H9 (cell line): ENCODE measurements at regions not wholly inside any gene's neighbourhood (a gene's known extent, or its start where the extent isn't known, plus 50 kb on each side); places are given as distances from the start of the nearest gene placed in this dataset.

Experiments
- DNase-seq: peaks from one replicate; pipeline ENCODE4 v3.0.0-alpha.2; 2017
- H2AFZ ChIP-seq: one replicate; pipeline ENCODE4 v1.6.1; 2013; ENCODE audit warnings: mild to moderate bottlenecking, low read length, control low read depth, moderate library complexity
- H2AK5ac ChIP-seq: 2 replicates; pipeline ENCODE4 v1.6.1; 2013; ENCODE audit warnings: low read length, control low read depth, mixed read lengths; ENCODE audit not compliant: insufficient read length
- H2BK120ac ChIP-seq: one replicate; pipeline ENCODE4 v1.6.1; 2013; ENCODE audit warnings: low read depth, mild to moderate bottlenecking, low read length, control low read depth, inconsistent platforms; ENCODE audit not compliant: poor library complexity, severe bottlenecking
- H2BK12ac ChIP-seq: 2 replicates; pipeline ENCODE4 v1.6.1; 2013; ENCODE audit warnings: low read length, control low read depth, mixed read lengths, low read depth; ENCODE audit not compliant: insufficient read length
- H2BK15ac ChIP-seq: 2 replicates; pipeline ENCODE4 v1.6.1; 2013; ENCODE audit warnings: low read depth, low read length, control low read depth
- H2BK20ac ChIP-seq: one replicate; pipeline ENCODE4 v1.6.1; 2013; ENCODE audit warnings: low read depth, mild to moderate bottlenecking, low read length, control low read depth, inconsistent platforms; ENCODE audit not compliant: poor library complexity, severe bottlenecking
- H2BK5ac ChIP-seq: 2 replicates; pipeline ENCODE4 v1.6.1; 2013; ENCODE audit warnings: low read length, control low read depth, mixed read lengths; ENCODE audit not compliant: insufficient read length
- H3K14ac ChIP-seq: 2 replicates; pipeline ENCODE4 v1.6.1; 2013; ENCODE audit warnings: low read length, control low read depth; ENCODE audit not compliant: insufficient read depth
- H3K18ac ChIP-seq: 2 replicates; pipeline ENCODE4 v1.6.1; 2013; ENCODE audit warnings: low read depth, mild to moderate bottlenecking, mixed read lengths, low read length, control low read depth; ENCODE audit not compliant: insufficient read length
- H3K23ac ChIP-seq: 2 replicates; pipeline ENCODE4 v1.6.1; 2013; ENCODE audit warnings: low read length, control low read depth, mixed read lengths, low read depth; ENCODE audit not compliant: insufficient read length
- H3K23me2 ChIP-seq: 2 replicates; pipeline ENCODE4 v1.6.1; 2013; ENCODE audit warnings: low read depth, mild to moderate bottlenecking, mixed read lengths, low read length, control low read depth; ENCODE audit not compliant: insufficient read length, poor library complexity, severe bottlenecking
- H3K27ac ChIP-seq: 2 replicates; pipeline ENCODE4 v1.5.1; 2013; ENCODE audit warnings: low read length, control low read depth, mixed read lengths, low read depth; ENCODE audit not compliant: insufficient read length
- H3K27me3 ChIP-seq: 2 replicates; pipeline ENCODE4 v1.6.1; 2013; ENCODE audit warnings: low read length, control low read depth, inconsistent platforms; ENCODE audit not compliant: insufficient read depth
- H3K4ac ChIP-seq: 2 replicates; pipeline ENCODE4 v1.6.1; 2013; ENCODE audit warnings: low read depth, mild to moderate bottlenecking, control low read depth, inconsistent platforms, low read length, moderate library complexity
- H3K4me1 ChIP-seq: 2 replicates; pipeline ENCODE4 v1.6.1; 2013; ENCODE audit warnings: low read length, control low read depth, inconsistent platforms; ENCODE audit not compliant: insufficient read depth
- H3K4me2 ChIP-seq: 2 replicates; pipeline ENCODE4 v1.6.1; 2013; ENCODE audit warnings: low read length, control low read depth, mixed read lengths; ENCODE audit not compliant: insufficient read length, insufficient read depth
- H3K56ac ChIP-seq: 2 replicates; pipeline ENCODE4 v1.6.1; 2013; ENCODE audit warnings: low read depth, mild to moderate bottlenecking, mixed read lengths, low read length, control low read depth; ENCODE audit not compliant: insufficient read length
- H3K79me1 ChIP-seq: 2 replicates; pipeline ENCODE4 v1.6.1; 2013; ENCODE audit warnings: low read depth, mild to moderate bottlenecking, moderate library complexity, low read length, control low read depth, inconsistent platforms; ENCODE audit not compliant: insufficient read depth, poor library complexity, severe bottlenecking
- H3K79me2 ChIP-seq: 2 replicates; pipeline ENCODE4 v1.6.1; 2013; ENCODE audit warnings: low read length, control low read depth, inconsistent platforms; ENCODE audit not compliant: insufficient read depth
- H3K9ac ChIP-seq: 2 replicates; pipeline ENCODE4 v1.6.1; 2013; ENCODE audit warnings: low read length, control low read depth, mixed read lengths; ENCODE audit not compliant: insufficient read length; ENCODE audit errors: extremely low read depth
- H3K9me3 ChIP-seq: one replicate; pipeline ENCODE4 v1.6.1; 2013; ENCODE audit warnings: low read depth, low read length, inconsistent platforms; ENCODE audit not compliant: control insufficient read depth
- H3T11ph ChIP-seq: one replicate; pipeline ENCODE4 v1.6.1; 2013; ENCODE audit warnings: mild to moderate bottlenecking, low read length, control low read depth, inconsistent platforms
- H4K20me1 ChIP-seq: one replicate; pipeline ENCODE4 v1.6.1; 2013; ENCODE audit not compliant: control insufficient read depth, insufficient read length, insufficient read depth
- H4K5ac ChIP-seq: 2 replicates; pipeline ENCODE4 v1.6.1; 2013; ENCODE audit warnings: low read depth, mild to moderate bottlenecking, mixed read lengths, low read length, control low read depth; ENCODE audit not compliant: insufficient read length
- H4K8ac ChIP-seq: replicated peaks from 2 replicates; pipeline ENCODE4 v1.6.1; 2013; ENCODE audit warnings: low read length, control low read depth, mixed read lengths, low read depth; ENCODE audit not compliant: insufficient read length
- H4K91ac ChIP-seq: 2 replicates; pipeline ENCODE4 v1.6.1; 2013; ENCODE audit warnings: low read depth, mild to moderate bottlenecking, moderate library complexity, mixed read lengths, low read length, control low read depth; ENCODE audit not compliant: insufficient read length
- H3K27ac Mint-ChIP-seq, 3 experiments: 2 replicates in 2 of 3; 3 replicates in 1 of 3; pipeline ENCODE4 v1.8.0; 2020 to 2021; ENCODE audit warnings: mixed read lengths in 3 of 3, mild to moderate bottlenecking in 1 of 3, moderate library complexity in 1 of 3
- H3K27me3 Mint-ChIP-seq: 2 replicates; pipeline ENCODE4 v1.8.0; 2021; ENCODE audit warnings: low read depth, mild to moderate bottlenecking, moderate library complexity, mixed read lengths
- H3K36me3 Mint-ChIP-seq, 3 experiments: 2 replicates in 2 of 3; 3 replicates in 1 of 3; pipeline ENCODE4 v1.8.0; 2020 to 2021; ENCODE audit warnings: low read depth in 3 of 3, mixed read lengths in 3 of 3; ENCODE audit not compliant: insufficient read depth in 1 of 3
- H3K4me1 Mint-ChIP-seq, 2 experiments: 2 replicates each; pipeline ENCODE4 v1.8.0; 2020; ENCODE audit warnings: mixed read lengths in 2 of 2
- H3K4me3 Mint-ChIP-seq, 2 experiments: 2 replicates in 1 of 2; 3 replicates in 1 of 2; pipeline ENCODE4 v1.8.0; 2020 to 2021; ENCODE audit warnings: mild to moderate bottlenecking in 2 of 2, mixed read lengths in 2 of 2, moderate library complexity in 1 of 2
- H3K9me3 Mint-ChIP-seq, 2 experiments: 2 replicates in 1 of 2; 3 replicates in 1 of 2; pipeline ENCODE4 v1.8.0; 2020; ENCODE audit warnings: mild to moderate bottlenecking in 2 of 2, mixed read lengths in 2 of 2, moderate library complexity in 1 of 2
- CTCF ChIP-seq: fragments of 200-600 bp; sonication (generic); conservative IDR thresholded peaks from 3 replicates; pipeline ENCODE4 v1.8.0; 2021; ENCODE audit warnings: antibody characterized with exemption, mild to moderate bottlenecking
- WGBS: extraction: QIAGEN DNeasy Blood & Tissue Kit; methylation state at CpG from one replicate; pipeline ENCODE4 v1.1.7; 2013; ENCODE audit warnings: missing lambda C conversion rate, low lambda C conversion rate, mixed read lengths; ENCODE audit not compliant: insufficient read length; ENCODE audit errors: extremely low coverage; 5-methylcytosine and 5-hydroxymethylcytosine counted together

GRCh38 chr5:44652674-44653073, 156.1 kb upstream of the MRPS30 start:
- no peak for DNase-seq
- Mint-ChIP-seq H3K27me3 (no peaks in the 10 kb centered on the region), H3K4me1 (0 out of 4 replicates have a peak, but pooled peaks cover 0 to 2% of the 10 kb centered on the region in 2 experiments), H3K36me3 (peaks cover 6 to 23% (median 14%) of the 10 kb centered on the region in 3 experiments), H3K9me3 (peaks cover 25 to 31% of the 10 kb centered on the region in 2 experiments), H3K27ac (no peak overlapping the region; a peak in 1 of 7 replicates), H3K4me3 (no peak overlapping the region)
- no peak overlapping the region for H2BK20ac ChIP-seq
- H2AK5ac ChIP-seq: no peak overlapping the region
- no peak overlapping the region for H4K91ac ChIP-seq
- H3K4me2 ChIP-seq: no peak overlapping the region
- no peaks in the 10 kb centered on the region for H3K27me3 ChIP-seq
- H4K20me1 ChIP-seq: no peaks in the 10 kb centered on the region
- H3K56ac ChIP-seq: no peak overlapping the region
- no peaks in the 10 kb centered on the region for H3K79me2 ChIP-seq
- TF ChIP-seq CTCF: no peak
- no peak overlapping the region for H2BK15ac ChIP-seq
- H3K14ac ChIP-seq: no peak overlapping the region
- H3K27ac ChIP-seq: no peak overlapping the region
- H2AFZ ChIP-seq: no peak overlapping the region
- no peak overlapping the region for H4K5ac ChIP-seq
- H3K23ac ChIP-seq: no peak overlapping the region
- no peaks in the 10 kb centered on the region for H3K4me1 ChIP-seq
- peaks cover 11% of the 10 kb centered on the region for H3K9me3 ChIP-seq
- WGBS: no CpG with 5 or more reads among the region's 2 CpGs
- H3K23me2 ChIP-seq: no peaks in the 10 kb centered on the region
- no peaks in the 10 kb centered on the region for H3K79me1 ChIP-seq
- no peak overlapping the region for H2BK12ac ChIP-seq
- H4K8ac ChIP-seq: no peak overlapping the region
- H3T11ph ChIP-seq: no peak overlapping the region
- no peak overlapping the region for H3K18ac ChIP-seq
- H3K9ac ChIP-seq: no peak overlapping the region
- H2BK120ac ChIP-seq: no peak overlapping the region
- H2BK5ac ChIP-seq: no peak overlapping the region
- no peak overlapping the region for H3K4ac ChIP-seq
